PC-3 (cell line): ENCODE measurements at regions not wholly inside any gene's neighbourhood (a gene's known extent, or its start where the extent isn't known, plus 50 kb on each side); places are given as distances from the start of the nearest gene placed in this dataset.

ENCODE experiments used
- ATAC-seq: fragments of 200-7000 bp; cut with Tn5 transposase; 2 replicates; pipeline ENCODE4 v1.9.1; 2020; ENCODE audit warnings: mild to moderate bottlenecking, moderate library complexity
- BruUV-seq: library from RNA; stranded (reverse); fragments of 400-500 nt; replicated peaks from 2 replicates; lab custom pipeline; 2021; lab: Mats Ljungman, UMichigan
- CTCF ChIA-PET: fragments of 300-600 bp; sonication (Branson Sonifier 250); formaldehyde crosslinking; loops from one replicate; lab custom pipeline; 2022; ENCODE audit warnings: antibody characterized with exemption; lab: Charles Lee
- POLR2A ChIA-PET: fragments of 300-600 bp; sonication (Branson Sonifier 250); formaldehyde crosslinking; loops from one replicate; lab custom pipeline; 2022; ENCODE audit warnings: antibody characterized with exemption; ENCODE audit not compliant: unreplicated experiment; lab: Charles Lee
- DNase-seq: peaks from one replicate; pipeline ENCODE4 v3.0.0-alpha.2; 2015
- H2AFZ ChIP-seq: fragments of 300-600 bp; sonication (generic); 2 replicates; pipeline ENCODE4 v1.6.0; 2016; ENCODE audit warnings: antibody characterized with exemption, low read length
- H3F3A ChIP-seq: fragments of 300-600 bp; sonication (generic); one replicate; pipeline ENCODE4 v1.6.0; 2017; ENCODE audit warnings: antibody characterized with exemption, low read length, control low read depth, mild to moderate bottlenecking; ENCODE audit not compliant: unreplicated experiment
- H3K27ac ChIP-seq: fragments of 300-600 bp; sonication (generic); 2 replicates; pipeline ENCODE4 v1.5.1; 2016; ENCODE audit warnings: mild to moderate bottlenecking, low read length
- H3K27me3 ChIP-seq: fragments of 300-600 bp; sonication (generic); 2 replicates; pipeline ENCODE4 v1.6.1; 2016; ENCODE audit warnings: low read length, mixed read lengths
- H3K36me3 ChIP-seq: fragments of 300-600 bp; sonication (generic); 2 replicates; pipeline ENCODE4 v1.6.1; 2016; ENCODE audit warnings: low read depth, mixed run types, low read length, mixed read lengths
- H3K4me1 ChIP-seq: fragments of 300-600 bp; sonication (generic); 2 replicates; pipeline ENCODE4 v1.5.1; 2016; ENCODE audit warnings: low read length; ENCODE audit not compliant: insufficient read depth
- H3K4me2 ChIP-seq: fragments of 300-600 bp; sonication (generic); 2 replicates; pipeline ENCODE4 v1.6.0; 2016; ENCODE audit warnings: low read length
- H3K4me3 ChIP-seq: fragments of 300-600 bp; sonication (generic); 2 replicates; pipeline ENCODE4 v1.5.1; 2016; ENCODE audit warnings: mild to moderate bottlenecking, low read length, mixed read lengths
- H3K79me2 ChIP-seq: fragments of 300-600 bp; sonication (generic); 2 replicates; pipeline ENCODE4 v1.6.1; 2017; ENCODE audit warnings: low read length, mixed read lengths
- H3K9ac ChIP-seq: fragments of 300-600 bp; sonication (generic); 2 replicates; pipeline ENCODE4 v1.6.0; 2016; ENCODE audit warnings: mild to moderate bottlenecking, low read length
- H3K9me2 ChIP-seq: fragments of 300-600 bp; sonication (generic); replicated peaks from 2 replicates; pipeline ENCODE4 v1.6.1; 2016; ENCODE audit warnings: mixed run types, low read length, mixed read lengths
- H3K9me3 ChIP-seq: fragments of 300-600 bp; sonication (generic); 2 replicates; pipeline ENCODE4 v1.6.1; 2016; ENCODE audit warnings: low read length, mixed read lengths
- H4K20me1 ChIP-seq: fragments of 300-600 bp; sonication (generic); 2 replicates; pipeline ENCODE4 v1.6.1; 2016; ENCODE audit warnings: low read length, mixed read lengths
- CTCF ChIP-seq: fragments of 300-600 bp; sonication (generic); conservative IDR thresholded peaks from 2 replicates; pipeline ENCODE4 v1.5.1; 2017; ENCODE audit warnings: antibody characterized with exemption, low read depth, mild to moderate bottlenecking, low read length
- EZH2 ChIP-seq: fragments of 300-600 bp; sonication (generic); IDR thresholded peaks from one replicate; pipeline ENCODE4 v1.6.1; 2017; ENCODE audit warnings: antibody characterized with exemption, mild to moderate bottlenecking, low read length; ENCODE audit not compliant: unreplicated experiment
- EZH2phosphoT487 ChIP-seq: fragments of 300-600 bp; sonication (generic); IDR thresholded peaks from 2 replicates; pipeline ENCODE4 v1.6.1; 2018; ENCODE audit warnings: mild to moderate bottlenecking, antibody characterized with exemption, low read length, borderline replicate concordance
- intact Hi-C: fragments of 100-400 bp; cut with micrococcal nuclease; formaldehyde crosslinking; loops from 2 replicates; pipeline ENCODE4 v1.9.0; 2023

DNA sequence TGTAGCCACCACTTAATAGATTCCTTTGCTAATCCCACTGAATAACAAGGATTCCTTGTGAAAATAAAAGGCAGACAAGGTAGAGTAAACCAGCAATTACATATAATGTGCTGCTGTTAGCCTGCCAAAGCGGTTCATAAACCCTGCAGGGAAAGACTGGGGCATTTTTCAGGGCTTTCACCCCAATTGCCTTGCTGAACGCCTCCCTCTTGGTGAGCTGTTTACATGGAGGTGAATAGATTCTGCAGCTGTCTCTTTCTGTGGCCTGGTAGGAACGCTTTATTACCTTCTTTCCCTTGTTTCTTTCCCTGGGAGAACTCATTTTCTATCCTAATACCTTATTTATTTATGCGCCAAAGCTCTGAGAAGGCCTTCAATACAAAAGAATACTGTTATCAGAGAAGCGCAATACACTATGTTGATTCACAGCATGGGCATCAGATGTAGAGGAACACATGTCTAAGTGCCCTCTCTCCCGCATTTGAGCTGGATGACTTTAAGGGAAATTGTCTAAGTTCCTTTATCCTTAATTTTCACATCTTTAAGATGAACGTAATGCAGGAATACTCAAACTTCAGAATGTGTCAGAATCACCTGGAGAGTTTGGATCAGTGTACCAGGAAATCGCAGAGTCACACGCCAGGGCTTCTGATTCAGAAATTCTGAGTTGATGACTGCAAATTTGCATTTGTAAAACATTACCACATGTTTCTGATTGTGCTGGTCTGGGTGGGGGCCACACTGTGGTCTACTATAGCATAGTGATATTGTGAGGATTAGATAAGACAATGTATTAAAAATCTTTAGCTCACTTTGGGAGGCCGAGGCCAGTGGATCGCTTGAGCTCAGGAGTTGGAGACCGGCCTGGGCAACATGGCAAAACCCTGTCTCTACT lies 1203.8 kb downstream of the SORCS3 start:
- Histone ChIP-seq H2AFZ (no peak overlapping the region), H3K4me2 (no peak overlapping the region), H3K4me3 (no peak overlapping the region), H3K36me3 (no peaks in the 10 kb centered on the region), H4K20me1 (no peaks in the 10 kb centered on the region), H3K27ac (no peak overlapping the region), H3K27me3 (peaks cover 12% of the 10 kb centered on the region; the same call in 1 of the 2 replicates), H3K9ac (no peak overlapping the region), H3K9me2 (no peaks in the 10 kb centered on the region), H3K79me2 (no peaks in the 10 kb centered on the region), H3F3A (no peaks in the 10 kb centered on the region), H3K4me1 (no peaks in the 10 kb centered on the region), H3K9me3 (no peaks in the 10 kb centered on the region)
- no TSS peak for BruUV-seq
- ChIA-PET POLR2A (no interaction called here), CTCF (no interaction called here)
- no peak for ATAC-seq
- intact Hi-C loops, result no loop called here
- TF ChIP-seq EZH2phosphoT487 (no peak), CTCF (no peak), EZH2 (no peak)
- DNase-seq, result no peak

DNA sequence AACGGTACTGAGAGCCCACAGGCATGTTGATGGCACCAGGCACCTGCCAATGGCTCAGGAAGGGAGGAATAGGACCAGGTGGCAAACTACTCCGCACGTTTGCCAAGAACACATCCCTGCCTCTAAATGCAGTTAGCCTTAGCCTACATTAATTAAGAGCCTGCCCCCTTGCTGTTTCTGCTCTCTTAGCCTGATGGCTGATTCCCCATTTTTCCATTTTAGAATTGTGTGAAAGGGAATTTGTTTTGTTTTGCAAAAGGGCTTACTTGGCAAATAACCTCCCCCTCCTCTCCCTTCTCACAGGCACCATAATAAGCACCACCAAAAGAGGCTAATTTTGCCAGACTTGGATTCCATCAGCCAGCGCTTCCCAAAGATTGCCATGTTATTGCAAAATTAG lies 1203.2 kb downstream of the SORCS3 start:
- Histone ChIP-seq H3K4me3 (no peak overlapping the region), H3F3A (no peaks in the 10 kb centered on the region), H3K27me3 (peaks cover 12% of the 10 kb centered on the region; the same call in 1 of the 2 replicates), H3K4me1 (no peaks in the 10 kb centered on the region), H3K79me2 (no peaks in the 10 kb centered on the region), H3K9me2 (no peaks in the 10 kb centered on the region), H2AFZ (no peak overlapping the region), H4K20me1 (no peaks in the 10 kb centered on the region), H3K9ac (no peak overlapping the region), H3K36me3 (no peaks in the 10 kb centered on the region), H3K9me3 (no peaks in the 10 kb centered on the region), H3K27ac (no peak overlapping the region), H3K4me2 (no peak overlapping the region)
- BruUV-seq, result no TSS peak
- TF ChIP-seq EZH2phosphoT487 (no peak), CTCF (no peak), EZH2 (no peak)
- DNase-seq (no peak), ATAC-seq (no peak)
- ChIA-PET CTCF (no interaction called here), POLR2A (no interaction called here)
- intact Hi-C loops, result no loop called here

- peaks cover 12% of the 10 kb centered on the region; the same call in 1 of the 2 replicates for H3K27me3 ChIP-seq
- no peaks in the 10 kb centered on the region for H4K20me1 ChIP-seq
- ChIA-PET CTCF (no interaction called here), POLR2A (no interaction called here)
- BruUV-seq, result no TSS peak
- DNase-seq, result no peak
- ATAC-seq, result no peak
- no peaks in the 10 kb centered on the region for H3F3A ChIP-seq
- H3K4me1 ChIP-seq, result no peaks in the 10 kb centered on the region
- H3K9me2 ChIP-seq, result no peaks in the 10 kb centered on the region
- no peaks in the 10 kb centered on the region for H3K79me2 ChIP-seq
- no peak overlapping the region for H2AFZ ChIP-seq
- no peak overlapping the region for H3K27ac ChIP-seq
- TF ChIP-seq EZH2, result no peak
- TF ChIP-seq CTCF, result no peak
- TF ChIP-seq EZH2phosphoT487, result no peak
- no peaks in the 10 kb centered on the region for H3K9me3 ChIP-seq
- H3K4me2 ChIP-seq, result no peak overlapping the region
- intact Hi-C loops, result no loop called here
- H3K36me3 ChIP-seq, result no peaks in the 10 kb centered on the region
- no peak overlapping the region for H3K9ac ChIP-seq
- H3K4me3 ChIP-seq, result no peak overlapping the region
Observed at GRCh38 chr10:105843786-105844185, 1202.7 kb downstream of the SORCS3 start.
